ENCODE measurements at regions not wholly inside any gene's neighbourhood (a gene's known extent, or its start where the extent isn't known, plus 50 kb on each side); places are given as distances from the start of the nearest gene placed in this dataset.

- peak; percentile 66 for DNase-seq (ENCODE audit: low read depth)
- in situ Hi-C loops (cut with HindIII; ENCODE audit: low pct_unique_long_range_greater_than_20kb, low sequenced_read_pairs): loop anchor here (10.0 kb wide), 1 partner anchor 217 kb away; no protein-coding TSS in a partner anchor
These were observed 120.8 kb upstream of the STK17B start for GRCh38 chr2:196291873-196292800.

GRCh38 chr2:196293751-196294515, 122.6 kb upstream of the STK17B start:
- DNase-seq (ENCODE audit: low read depth): no peak
- in situ Hi-C loops (cut with HindIII; ENCODE audit: low pct_unique_long_range_greater_than_20kb, low sequenced_read_pairs): loop anchor here (10.0 kb wide), 1 partner anchor 219 kb away; no protein-coding TSS in a partner anchor

DNA sequence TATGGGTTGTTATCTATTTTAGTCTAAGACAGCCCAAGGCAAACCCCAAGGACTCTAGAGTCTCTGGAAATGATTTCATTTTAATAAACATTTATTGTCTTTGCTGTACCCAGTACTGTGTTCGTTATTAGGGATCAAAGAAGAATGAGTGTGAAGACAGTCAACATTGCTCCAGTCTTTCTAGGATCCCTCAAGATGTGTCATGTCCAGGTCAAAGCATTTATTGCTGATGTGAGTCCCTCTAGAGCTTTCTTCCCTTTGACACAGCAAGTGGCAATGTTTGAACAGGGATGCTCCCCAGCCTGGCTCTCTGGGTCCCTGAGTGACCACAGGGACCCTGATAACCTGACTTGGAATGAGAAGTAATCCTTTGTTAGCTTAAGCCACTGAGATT, 123.1 kb upstream of the STK17B start:
- in situ Hi-C loops (cut with HindIII; ENCODE audit: low pct_unique_long_range_greater_than_20kb, low sequenced_read_pairs): loop anchor here (10.0 kb wide), 1 partner anchor 220 kb away; no protein-coding TSS in a partner anchor

GRCh38 chr2:196295005-196295404, 123.6 kb upstream of the STK17B start:
- in situ Hi-C loops (cut with HindIII; ENCODE audit: low pct_unique_long_range_greater_than_20kb, low sequenced_read_pairs): loop anchor here (10.0 kb wide), 1 partner anchor 220 kb away; no protein-coding TSS in a partner anchor
- DNase-seq (ENCODE audit: low read depth): no peak

More for the DNA sequence above, 123.1 kb upstream of the STK17B start:
- no peak for DNase-seq (ENCODE audit: low read depth)

DNA sequence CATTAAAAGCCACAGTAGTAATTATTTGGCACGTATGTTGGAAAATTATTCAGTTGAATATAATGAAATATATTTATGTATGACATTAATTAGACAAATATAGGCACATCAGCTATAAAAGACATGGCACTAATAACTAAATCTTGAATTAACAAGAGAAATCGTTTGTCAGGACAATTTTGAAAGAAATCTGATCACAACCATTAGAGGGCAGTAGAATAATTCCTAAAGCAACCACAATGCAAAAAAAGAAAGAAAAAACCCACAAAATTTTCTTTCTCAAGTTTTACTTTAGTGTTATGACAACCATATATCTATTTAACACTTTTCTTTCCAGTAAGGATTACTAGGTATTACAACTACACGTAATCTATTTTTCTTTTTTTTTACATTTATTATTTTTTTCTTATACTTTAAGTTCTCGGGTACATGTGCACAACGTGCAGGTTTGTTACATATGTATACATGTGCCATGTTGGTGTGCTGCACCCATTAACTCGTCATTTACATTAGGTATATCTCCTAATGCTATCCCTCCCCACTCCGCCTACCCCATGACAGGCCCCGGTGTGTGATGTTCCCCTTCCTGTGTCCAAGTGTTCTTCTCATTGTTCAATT, 126.8 kb upstream of the STK17B start:
- in situ Hi-C loops (cut with HindIII; ENCODE audit: low pct_unique_long_range_greater_than_20kb, low sequenced_read_pairs): loop anchor here (10.0 kb wide), 1 partner anchor 223 kb away; no protein-coding TSS in a partner anchor
- DNase-seq (ENCODE audit: low read depth): peak; percentile 14

GRCh38 chr2:196307775-196308305, 136.5 kb upstream of the STK17B start:
- in situ Hi-C loops (cut with HindIII; ENCODE audit: low pct_unique_long_range_greater_than_20kb, low sequenced_read_pairs): no loop called here
- DNase-seq (ENCODE audit: low read depth): no peak

DNA sequence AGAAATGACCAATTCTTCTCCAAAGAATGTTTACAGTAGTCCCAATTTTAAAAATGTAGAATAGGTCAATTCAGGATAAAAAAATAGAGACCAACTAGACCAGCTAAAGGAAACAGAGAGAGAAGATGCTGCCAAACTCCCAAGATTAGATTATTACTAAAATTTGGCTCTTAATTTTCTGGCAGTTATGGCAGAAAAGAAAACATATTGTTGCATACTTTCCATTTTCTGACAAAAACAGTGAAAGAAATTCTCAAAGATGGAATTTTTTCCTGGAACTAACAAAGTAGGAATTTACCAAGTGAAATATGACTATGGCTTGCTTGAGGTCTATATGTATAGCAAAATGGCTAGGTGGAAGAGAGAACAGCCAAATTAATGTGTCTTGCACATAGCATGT, 138.3 kb upstream of the STK17B start:
- DNase-seq (ENCODE audit: low read depth): no peak

DNA sequence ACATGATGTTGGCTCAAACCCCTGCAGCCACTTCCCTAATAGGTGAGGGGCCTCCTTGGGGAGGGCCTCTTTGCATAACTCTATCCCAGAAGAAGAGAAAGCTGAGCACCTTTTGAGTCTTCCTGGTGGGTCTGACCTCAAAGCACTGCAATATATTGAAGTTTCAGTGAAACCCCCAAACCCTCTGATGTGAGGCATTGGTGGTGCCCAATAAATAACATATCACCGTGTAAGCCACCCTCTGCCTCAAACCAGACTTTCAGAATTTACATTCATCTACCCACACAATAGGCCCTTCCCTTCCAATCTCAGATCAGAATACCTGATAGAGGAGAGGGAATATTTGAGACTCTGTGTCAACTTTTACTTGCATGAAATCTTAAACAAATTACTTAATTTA, 142.8 kb upstream of the STK17B start:
- in situ Hi-C loops (cut with HindIII; ENCODE audit: low pct_unique_long_range_greater_than_20kb, low sequenced_read_pairs): no loop called here
- DNase-seq (ENCODE audit: low read depth): no peak

More for the DNA sequence above, 138.3 kb upstream of the STK17B start:
- in situ Hi-C loops (cut with HindIII; ENCODE audit: low pct_unique_long_range_greater_than_20kb, low sequenced_read_pairs): no loop called here

- DNase-seq (ENCODE audit: low read depth): peak; percentile 78
- in situ Hi-C loops (cut with HindIII; ENCODE audit: low pct_unique_long_range_greater_than_20kb, low sequenced_read_pairs): no loop called here
These were observed 143.4 kb upstream of the STK17B start for GRCh38 chr2:196314780-196315179.

- DNase-seq (ENCODE audit: low read depth): peak; percentile 51
- in situ Hi-C loops (cut with HindIII; ENCODE audit: low pct_unique_long_range_greater_than_20kb, low sequenced_read_pairs): no loop called here
These were observed 144.1 kb upstream of the STK17B start for GRCh38 chr2:196315388-196316049.

- in situ Hi-C loops (cut with HindIII; ENCODE audit: low pct_unique_long_range_greater_than_20kb, low sequenced_read_pairs): no loop called here
- DNase-seq (ENCODE audit: low read depth): peak; percentile 45
These were observed 144.7 kb upstream of the STK17B start for GRCh38 chr2:196316050-196316430.

DNA sequence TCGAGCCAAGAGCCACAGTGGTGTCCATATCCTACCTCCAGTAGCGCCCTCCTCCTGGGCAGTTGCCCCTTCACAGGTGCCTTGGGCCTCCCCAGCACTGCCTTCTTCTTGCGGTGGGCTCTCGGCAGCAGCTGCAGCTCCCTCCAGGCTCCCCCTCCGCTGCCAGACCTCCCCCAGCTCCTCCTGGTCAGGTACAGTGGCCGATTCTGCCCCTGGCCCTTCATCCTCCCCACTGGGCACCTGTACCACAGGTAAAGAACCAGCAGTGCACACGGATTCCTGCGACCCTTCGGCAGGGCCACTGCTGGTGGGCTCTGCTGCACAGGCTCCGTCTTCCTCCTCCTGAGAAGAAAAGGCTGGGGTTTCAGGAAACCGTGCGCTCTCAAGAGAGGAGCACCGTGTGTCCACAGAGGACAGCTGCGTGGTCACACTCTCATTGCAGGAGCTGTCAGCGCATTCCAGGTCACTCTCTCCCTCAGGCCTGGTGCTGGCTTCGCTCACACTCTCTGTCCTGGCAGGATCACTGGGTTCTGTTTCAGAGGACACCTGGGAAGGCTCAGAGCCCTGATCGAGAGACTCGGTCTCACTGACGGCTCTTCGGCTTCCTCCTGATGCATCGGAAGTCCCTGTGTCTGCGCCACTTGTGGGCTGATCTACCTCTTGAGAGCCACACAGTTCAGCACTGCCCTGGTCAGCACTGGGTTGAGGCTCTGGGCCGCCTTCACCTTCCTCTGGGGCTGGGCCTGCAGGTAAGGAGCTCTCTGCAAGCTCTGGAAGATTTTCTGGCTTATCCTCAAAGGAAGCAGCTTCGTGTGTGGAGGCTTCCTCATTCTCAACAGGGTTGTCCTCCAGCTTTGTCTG, 147.4 kb upstream of the STK17B start:
- DNase-seq (ENCODE audit: low read depth): no peak
- in situ Hi-C loops (cut with HindIII; ENCODE audit: low pct_unique_long_range_greater_than_20kb, low sequenced_read_pairs): no loop called here

DNA sequence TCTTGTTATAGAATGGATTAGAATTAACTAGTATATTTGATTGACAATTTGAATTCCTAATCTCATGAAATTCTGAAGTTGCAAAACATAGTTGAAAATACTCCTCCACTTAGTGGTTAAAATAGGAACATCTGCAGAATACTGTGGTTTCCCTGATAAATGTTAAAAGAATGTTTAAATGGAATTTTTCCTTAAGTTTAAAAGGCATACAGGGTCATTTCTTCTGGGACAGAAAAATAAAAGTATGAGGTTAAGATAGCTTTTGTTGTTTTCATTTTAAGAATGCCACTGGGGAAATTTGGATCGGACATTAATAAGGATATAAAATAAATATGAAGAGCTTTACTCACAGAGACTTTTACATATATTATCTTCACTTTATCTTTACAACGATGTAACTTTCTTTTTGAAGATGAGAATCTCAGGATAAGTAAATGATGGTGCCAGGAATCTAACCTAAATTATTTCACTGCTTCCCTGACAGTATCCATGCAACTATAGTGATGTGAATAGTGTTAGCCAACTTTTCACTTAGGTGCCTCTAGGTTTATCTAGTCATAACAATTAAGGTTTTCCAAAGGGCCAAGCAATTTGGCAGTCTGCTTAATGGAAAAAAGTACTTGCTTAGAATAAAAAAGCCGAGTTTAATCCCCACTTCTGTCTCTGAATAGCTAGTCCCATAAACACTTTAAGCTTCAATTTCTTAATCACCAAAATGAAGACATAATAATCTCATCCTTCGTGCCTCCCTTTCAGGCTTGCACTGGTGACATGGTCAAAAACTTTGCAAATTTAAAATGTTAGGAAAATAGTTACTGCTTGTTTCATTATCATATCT, 151.8 kb upstream of the STK17B start:
- in situ Hi-C loops (cut with HindIII; ENCODE audit: low pct_unique_long_range_greater_than_20kb, low sequenced_read_pairs): no loop called here

DNA sequence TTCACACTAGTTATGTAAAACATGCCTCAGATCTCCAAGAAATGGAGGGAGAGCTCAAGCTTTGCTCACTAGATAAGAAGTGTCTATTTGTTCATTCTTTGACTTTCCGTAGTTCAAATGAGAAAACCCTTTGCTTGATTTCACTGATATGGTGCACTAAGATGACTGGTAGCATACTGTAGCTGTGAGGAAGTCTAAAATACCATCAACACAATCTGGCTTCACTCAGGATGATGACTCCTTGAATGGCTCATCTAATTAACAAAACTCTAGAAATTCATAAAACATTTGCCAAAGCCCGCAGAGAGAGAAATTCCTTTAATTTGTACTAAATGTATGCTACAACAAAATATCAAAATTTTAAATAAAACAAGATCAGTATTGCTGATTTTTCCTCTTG, 152.8 kb upstream of the STK17B start:
- in situ Hi-C loops (cut with HindIII; ENCODE audit: low pct_unique_long_range_greater_than_20kb, low sequenced_read_pairs): no loop called here
- DNase-seq (ENCODE audit: low read depth): no peak

More for the DNA sequence above, 151.8 kb upstream of the STK17B start:
- DNase-seq (ENCODE audit: low read depth): no peak

DNA sequence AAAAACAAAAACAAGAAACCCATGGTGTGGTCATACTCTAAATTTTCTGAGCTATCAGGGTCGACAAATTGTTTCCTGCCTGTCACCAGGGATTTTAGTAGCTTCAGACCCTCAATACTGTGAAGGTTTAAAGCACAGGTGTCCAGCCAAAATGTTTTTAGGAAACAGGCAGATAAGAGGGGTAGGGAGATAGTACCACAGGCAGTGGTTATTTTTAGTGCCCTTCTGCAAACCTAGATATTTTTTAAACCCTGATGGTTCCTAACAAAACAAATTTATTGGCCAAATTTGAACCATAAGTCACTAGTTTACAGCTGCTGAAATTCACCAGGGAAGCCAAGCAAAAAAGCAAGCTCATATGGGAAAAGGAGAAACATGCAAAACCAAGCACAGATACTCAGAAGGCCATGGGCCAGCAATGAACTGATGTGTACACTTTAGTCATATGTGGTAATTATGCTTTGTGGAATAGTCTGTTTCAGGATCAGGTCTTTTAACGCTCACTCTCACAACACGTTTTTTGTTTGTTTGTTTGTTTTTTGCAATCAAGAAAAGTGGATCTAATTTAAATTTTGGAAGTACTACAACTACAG, 156.8 kb upstream of the STK17B start:
- no peak for DNase-seq (ENCODE audit: low read depth)
- in situ Hi-C loops (cut with HindIII; ENCODE audit: low pct_unique_long_range_greater_than_20kb, low sequenced_read_pairs): no loop called here

GRCh38 chr2:196329959-196330358, 158.6 kb upstream of the STK17B start:
- no peak for DNase-seq (ENCODE audit: low read depth)
- in situ Hi-C loops (cut with HindIII; ENCODE audit: low pct_unique_long_range_greater_than_20kb, low sequenced_read_pairs): no loop called here

Data from Caki2 (cell line).